ENCODE measurements at regions not wholly inside any gene's neighbourhood (a gene's known extent, or its start where the extent isn't known, plus 50 kb on each side); places are given as distances from the start of the nearest gene placed in this dataset.

GRCh38 chr5:154131817-154132216, 58.7 kb upstream of the GALNT10 start:
- H3K4me3 ChIP-seq (replicated peaks; ENCODE audit: low read depth, low read length), result no peak overlapping the region
- no peak for TF ChIP-seq CTCF (IDR thresholded peaks at IDR 0.05; ENCODE audit: low read length, missing control alignments)
- DNase-seq (ENCODE audit: low read depth), result no peak

GRCh38 chr5:154132718-154133307, 57.7 kb upstream of the GALNT10 start:
- no peak for TF ChIP-seq CTCF (IDR thresholded peaks at IDR 0.05; ENCODE audit: low read length, missing control alignments)
- no peak overlapping the region for H3K4me3 ChIP-seq (replicated peaks; ENCODE audit: low read depth, low read length)
- DNase-seq (ENCODE audit: low read depth), result no peak

GRCh38 chr5:154133591-154133990, 56.9 kb upstream of the GALNT10 start:
- no peak for DNase-seq (ENCODE audit: low read depth)
- no peak overlapping the region for H3K4me3 ChIP-seq (replicated peaks; ENCODE audit: low read depth, low read length)
- no peak for TF ChIP-seq CTCF (IDR thresholded peaks at IDR 0.05; ENCODE audit: low read length, missing control alignments)

GRCh38 chr5:154134499-154134898, 56.0 kb upstream of the GALNT10 start:
- TF ChIP-seq CTCF (IDR thresholded peaks at IDR 0.05; ENCODE audit: low read length, missing control alignments), result no peak
- DNase-seq (ENCODE audit: low read depth), result no peak
- no peak overlapping the region for H3K4me3 ChIP-seq (replicated peaks; ENCODE audit: low read depth, low read length)

- no peak overlapping the region for H3K4me3 ChIP-seq (replicated peaks; ENCODE audit: low read depth, low read length)
- no peak for TF ChIP-seq CTCF (IDR thresholded peaks at IDR 0.05; ENCODE audit: low read length, missing control alignments)
- no peak for DNase-seq (ENCODE audit: low read depth)
Measured at GRCh38 chr5:154135125-154135817, 55.3 kb upstream of the GALNT10 start.

GRCh38 chr5:154136141-154136540, 54.4 kb upstream of the GALNT10 start:
- no peak for TF ChIP-seq CTCF (IDR thresholded peaks at IDR 0.05; ENCODE audit: low read length, missing control alignments)
- no peak for DNase-seq (ENCODE audit: low read depth)
- no peak overlapping the region for H3K4me3 ChIP-seq (replicated peaks; ENCODE audit: low read depth, low read length)

GRCh38 chr5:154138701-154139100, 51.8 kb upstream of the GALNT10 start:
- DNase-seq (ENCODE audit: low read depth), result peak; percentile 13
- TF ChIP-seq CTCF (IDR thresholded peaks at IDR 0.05; ENCODE audit: low read length, missing control alignments), result no peak
- no peak overlapping the region for H3K4me3 ChIP-seq (replicated peaks; ENCODE audit: low read depth, low read length)
